ENCODE measurements at regions not wholly inside any gene's neighbourhood (a gene's known extent, or its start where the extent isn't known, plus 50 kb on each side); places are given as distances from the start of the nearest gene placed in this dataset.

DNA sequence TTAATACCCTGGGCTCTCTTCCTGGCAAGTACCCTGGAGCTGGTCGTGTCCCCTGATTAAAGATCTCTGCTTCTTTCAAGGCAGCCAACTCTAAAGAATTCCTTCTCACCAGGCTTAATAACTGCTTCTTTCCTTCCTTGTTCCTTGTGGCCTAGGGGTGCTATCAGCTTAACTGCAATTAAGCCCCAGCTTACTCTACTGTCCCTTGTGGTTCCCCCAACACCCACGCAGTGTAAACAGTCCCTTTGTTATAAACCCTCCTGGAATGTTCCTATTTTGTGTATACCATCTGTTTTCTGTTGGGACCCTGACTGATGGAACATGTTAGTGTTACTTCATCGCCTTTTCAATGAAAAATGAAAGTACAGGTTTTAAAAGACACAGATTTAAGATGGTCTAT is 126.4 kb upstream of the KIRREL3 start:
- POLR2A ChIA-PET: no interaction called here
- Histone ChIP-seq H3K27ac (no peak overlapping the region), H3K4me1 (no peaks in the 10 kb centered on the region), H3K4me2 (no peak overlapping the region), H3K4me3 (no peak overlapping the region), H3K9me3 (no peaks in the 10 kb centered on the region)
- 5% methylated on average over 3 of the region's 3 CpGs for WGBS (ENCODE audit: missing lambda C conversion rate)
- TF ChIP-seq USF2 (IDR thresholded peaks at IDR 0.05) (no peak), CHD4 (IDR thresholded peaks at IDR 0.05; ENCODE audit: borderline replicate concordance) (no peak), HES2 (IDR thresholded peaks at IDR 0.05) (no peak), JUN (IDR thresholded peaks at IDR 0.05) (no peak), CBX8 (IDR thresholded peaks at IDR 0.05) (no peak), RCOR1 (IDR thresholded peaks at IDR 0.05; ENCODE audit: low read depth, low read length) (no peak), EHF (CRISPR knock-in tag; IDR thresholded peaks at IDR 0.05) (no peak), RARB (CRISPR knock-in tag; IDR thresholded peaks at IDR 0.05) (no peak), SMC3 (IDR thresholded peaks at IDR 0.05) (no peak), EP300 (IDR thresholded peaks at IDR 0.05) (no peak), FOXS1 (CRISPR knock-in tag; IDR thresholded peaks at IDR 0.05) (no peak)
- TF ChIP-seq, protein P1, sequence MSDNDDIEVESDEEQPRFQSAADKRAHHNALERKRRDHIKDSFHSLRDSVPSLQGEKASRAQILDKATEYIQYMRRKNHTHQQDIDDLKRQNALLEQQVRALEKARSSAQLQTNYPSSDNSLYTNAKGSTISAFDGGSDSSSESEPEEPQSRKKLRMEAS (IDR thresholded peaks at IDR 0.05): no peak
- CTCF ChIA-PET: no interaction called here
- ATAC-seq (no peak), DNase-seq (ENCODE audit: low read depth in 1 of 2, low spot score in 1 of 2) (no peak), FAIRE-seq (no peak)

GRCh38 chr11:127119356-127119755 is 118.8 kb upstream of the KIRREL3 start:
- no peak overlapping the region for H3K27ac ChIP-seq
- ATAC-seq (no peak), DNase-seq (ENCODE audit: low read depth in 1 of 2, low spot score in 1 of 2) (no peak), FAIRE-seq (no peak)
- no peaks in the 10 kb centered on the region for H3K4me1 ChIP-seq
- no peak overlapping the region for H3K4me3 ChIP-seq
- no peak overlapping the region for H3K4me2 ChIP-seq
- ChIA-PET CTCF (no interaction called here), POLR2A (no interaction called here)
- 54% methylated on average over 4 of the region's 5 CpGs for WGBS (ENCODE audit: missing lambda C conversion rate)
- TF ChIP-seq MYC (IDR thresholded peaks at IDR 0.05; ENCODE audit: borderline replicate concordance, low read length) (no peak), MAZ (IDR thresholded peaks at IDR 0.05; ENCODE audit: borderline replicate concordance, low read depth, low read length) (no peak), SMC3 (IDR thresholded peaks at IDR 0.05) (no peak), NR3C1 (IDR thresholded peaks at IDR 0.05) (no peak), ZC3H11A (IDR thresholded peaks at IDR 0.05) (no peak), ZFP36 (IDR thresholded peaks at IDR 0.05; ENCODE audit: borderline replicate concordance, partially characterized antibody) (no peak), BCL3 (IDR thresholded peaks at IDR 0.05) (no peak), PHF8 (IDR thresholded peaks at IDR 0.05; ENCODE audit: borderline replicate concordance, low read depth) (no peak), RARB (CRISPR knock-in tag; IDR thresholded peaks at IDR 0.05) (no peak), NPAS2 (CRISPR knock-in tag; IDR thresholded peaks at IDR 0.05; ENCODE audit: borderline replicate concordance) (no peak), CEBPB (IDR thresholded peaks at IDR 0.05) (no peak), MAFK (IDR thresholded peaks at IDR 0.05; ENCODE audit: partially characterized antibody) (no peak), HOXB5 (CRISPR knock-in tag; IDR thresholded peaks at IDR 0.05) (no peak), EHMT2 (IDR thresholded peaks at IDR 0.05; ENCODE audit: low read depth) (no peak), ATOH8 (CRISPR knock-in tag; IDR thresholded peaks at IDR 0.05; ENCODE audit: low read depth) (no peak), HEYL (CRISPR knock-in tag; IDR thresholded peaks at IDR 0.05) (no peak), KDM1A (IDR thresholded peaks at IDR 0.05; ENCODE audit: low read depth) (no peak), EHF (CRISPR knock-in tag; IDR thresholded peaks at IDR 0.05) (no peak)
- no peaks in the 10 kb centered on the region for H3K9me3 ChIP-seq
